GM12878 (cell line): ENCODE measurements at regions not wholly inside any gene's neighbourhood (a gene's known extent, or its start where the extent isn't known, plus 50 kb on each side); places are given as distances from the start of the nearest gene placed in this dataset.
"Not testable (repeated sequence)": the region's sequence is repeated elsewhere in the genome, so short reads cannot be mapped to it uniquely, and the experiment has no call there.

Experiments used
- ATAC-seq: fragments of 200-7000 bp; cut with Tn5 transposase; 3 replicates; pipeline ENCODE4 v1.9.1; 2020; ENCODE audit warnings: mild to moderate bottlenecking, moderate library complexity
- BruUV-seq: library from RNA; stranded (reverse); fragments of 400-500 nt; replicated peaks from 2 replicates; lab custom pipeline; 2021; lab: Mats Ljungman, UMichigan
- CTCF ChIA-PET: fragments of 300-600 bp; sonication (Branson Sonifier 250); formaldehyde crosslinking; extraction: SDS; loops from one replicate; lab custom pipeline; 2021; ENCODE audit warnings: inconsistent platforms; lab: Yijun Ruan, JAX
- POLR2A ChIA-PET: fragments of 350-600 bp; formaldehyde crosslinking; extraction: SDS; loops from one replicate; lab custom pipeline; 2021; ENCODE audit warnings: inconsistent platforms; lab: Charles Lee
- RAD21 ChIA-PET: fragments of 300-600 bp; sonication (Branson Sonifier 250); formaldehyde crosslinking; loops from one replicate; lab custom pipeline; 2023; ENCODE audit warnings: antibody characterized with exemption; ENCODE audit not compliant: unreplicated experiment; lab: Charles Lee
- SMC1A ChIA-PET: fragments of 300-600 bp; sonication (Branson Sonifier 250); formaldehyde crosslinking; loops from one replicate; lab custom pipeline; 2023; ENCODE audit not compliant: unreplicated experiment, uncharacterized antibody; lab: Charles Lee
- DNase-seq: peaks from one replicate; pipeline ENCODE4 v3.0.0-alpha.2; 2011; ENCODE audit warnings: low read depth, low spot score
- FAIRE-seq: peaks from 3 replicates; lab custom pipeline; 2011; peaks lifted over from hg19 to GRCh38; lab: Jason Lieb, UNC
- H2AFZ ChIP-seq: 2 replicates; pipeline ENCODE4 v1.6.0; 2011; ENCODE audit warnings: low read depth, low read length, control low read depth; ENCODE audit not compliant: control insufficient read depth
- H3K27ac ChIP-seq: 2 replicates; pipeline ENCODE4 v1.5.1; 2011; ENCODE audit warnings: control low read depth; ENCODE audit not compliant: control insufficient read depth, insufficient read depth
- H3K27me3 ChIP-seq, 2 experiments: replicated peaks in 1 of 2; 2 replicates each; pipeline versions ENCODE4 v1.6.0 to v1.6.1; 2011; ENCODE audit warnings: low read length in 1 of 2; ENCODE audit not compliant: control insufficient read depth in 2 of 2, insufficient read depth in 2 of 2
- H3K36me3 ChIP-seq, 2 experiments: 2 replicates each; pipeline ENCODE4 v1.5.1; 2011; ENCODE audit warnings: low read length in 1 of 2; ENCODE audit not compliant: control insufficient read depth in 2 of 2, insufficient read depth in 2 of 2
- H3K4me1 ChIP-seq: 2 replicates; pipeline ENCODE4 v1.6.1; 2011; ENCODE audit warnings: mild to moderate bottlenecking, low read length, moderate library complexity, mixed read lengths; ENCODE audit not compliant: control insufficient read depth, insufficient read depth
- H3K4me2 ChIP-seq: 2 replicates; pipeline ENCODE4 v1.6.0; 2011; ENCODE audit warnings: control low read depth; ENCODE audit not compliant: control insufficient read depth, insufficient read depth
- H3K4me3 ChIP-seq: fragments of 200-600 bp; sonication (generic); 2 replicates; pipeline ENCODE4 v1.5.1; 2016
- H3K79me2 ChIP-seq: 2 replicates; pipeline ENCODE4 v1.6.0; 2011; ENCODE audit warnings: low read length; ENCODE audit not compliant: control insufficient read depth, insufficient read depth
- H3K9ac ChIP-seq: 2 replicates; pipeline ENCODE4 v1.8.0; 2011; ENCODE audit warnings: low read length, control low read depth, mixed read lengths; ENCODE audit not compliant: control insufficient read depth, insufficient read depth
- H3K9me3 ChIP-seq: replicated peaks from 3 replicates; pipeline ENCODE4 v1.5.1; 2011; ENCODE audit warnings: mild to moderate bottlenecking, low read length; ENCODE audit not compliant: control insufficient read depth, insufficient read depth
- H4K20me1 ChIP-seq: 2 replicates; pipeline ENCODE4 v1.6.0; 2011; ENCODE audit not compliant: control insufficient read depth, insufficient read depth
- BCL11A ChIP-seq: IDR thresholded peaks from 2 replicates; pipeline ENCODE4 v1.6.1; 2011; ENCODE audit warnings: low read depth, low read length
- CBX3 ChIP-seq: fragments of 200-600 bp; sonication (generic); IDR thresholded peaks from 2 replicates; pipeline ENCODE4 v1.6.1; 2016; ENCODE audit warnings: low read depth, borderline replicate concordance
- GABPA ChIP-seq: IDR thresholded peaks from 2 replicates; pipeline ENCODE4 v1.6.1; 2014; ENCODE audit warnings: antibody characterized with exemption, low read depth, mild to moderate bottlenecking, inconsistent platforms
- IKZF1 ChIP-seq: fragments of 450-650 bp; conservative IDR thresholded peaks from 2 replicates; pipeline ENCODE4 v1.6.1; 2017; ENCODE audit warnings: antibody characterized with exemption, mild to moderate bottlenecking
- IKZF2 ChIP-seq, 2 experiments: fragments of 450-650 bp; IDR thresholded peaks; 2 replicates each; pipeline ENCODE4 v1.6.1; 2017; ENCODE audit warnings: mild to moderate bottlenecking in 2 of 2, moderate library complexity in 2 of 2
- KAT2A ChIP-seq: conservative IDR thresholded peaks from 2 replicates; pipeline ENCODE4 v1.6.1; 2011; ENCODE audit warnings: low read depth, low read length; ENCODE audit not compliant: control insufficient read depth
- MYC ChIP-seq: IDR thresholded peaks from 2 replicates; pipeline ENCODE4 v1.6.1; 2011; ENCODE audit warnings: mild to moderate bottlenecking, low read length, moderate library complexity, inconsistent platforms; ENCODE audit not compliant: insufficient read depth, insufficient replicate concordance, insufficient read length, severe bottlenecking
- PAX8 ChIP-seq: fragments of 450-650 bp; IDR thresholded peaks from 2 replicates; pipeline ENCODE4 v1.6.1; 2017; ENCODE audit warnings: mild to moderate bottlenecking, moderate library complexity
- POLR2A ChIP-seq: IDR thresholded peaks from 2 replicates; pipeline ENCODE4 v1.6.1; 2011; ENCODE audit warnings: low read depth, mild to moderate bottlenecking, low read length
- RB1 ChIP-seq: fragments of 450-650 bp; formaldehyde crosslinking; IDR thresholded peaks from 2 replicates; pipeline ENCODE4 v1.6.1; 2017; ENCODE audit warnings: mild to moderate bottlenecking, borderline replicate concordance
- RFX5 ChIP-seq: IDR thresholded peaks from 2 replicates; pipeline ENCODE4 v1.6.1; 2011; ENCODE audit warnings: low read depth, low read length, improper control_type of control experiment
- SIX5 ChIP-seq: IDR thresholded peaks from 2 replicates; pipeline ENCODE4 v1.6.1; 2011; ENCODE audit warnings: mild to moderate bottlenecking, low read depth, low read length, moderate library complexity; ENCODE audit not compliant: severe bottlenecking
- SRF ChIP-seq, 2 experiments: IDR thresholded peaks; 2 replicates each; pipeline ENCODE4 v1.6.1; 2011; ENCODE audit warnings: low read depth in 2 of 2, low read length in 2 of 2, mild to moderate bottlenecking in 1 of 2, moderate library complexity in 1 of 2
- TARDBP ChIP-seq: IDR thresholded peaks from 2 replicates; pipeline ENCODE4 v1.6.1; 2016; ENCODE audit warnings: borderline replicate concordance
- TCF7 ChIP-seq: IDR thresholded peaks from 2 replicates; pipeline ENCODE4 v1.6.1; 2014; ENCODE audit warnings: antibody characterized with exemption, borderline replicate concordance
- WGBS: methylation state at CpG from one replicate; pipeline ENCODE4 v1.1.6; 2016; ENCODE audit warnings: low lambda C conversion rate; ENCODE audit not compliant: insufficient replicate concordance, insufficient coverage; ENCODE audit errors: missing lambda C conversion rate; 5-methylcytosine and 5-hydroxymethylcytosine counted together
- in situ Hi-C: fragments of 300-500 bp; cut with MboI; formaldehyde crosslinking; loops from 9 replicates; pipeline ENCODE4 v1.14.3; 2018; ENCODE audit warnings: mixed read lengths
- intact Hi-C: fragments of 100-400 bp; cut with micrococcal nuclease; formaldehyde crosslinking; loops from one replicate; pipeline ENCODE4 v1.14.2; 2022; ENCODE audit not compliant: unreplicated experiment
- TF ChIP-seq, protein P1 (sequence below): fragments of 450-650 bp; IDR thresholded peaks from 2 replicates; pipeline ENCODE4 v1.6.1; 2017; ENCODE audit warnings: mild to moderate bottlenecking
- TF ChIP-seq, protein P2 (sequence below): IDR thresholded peaks from 2 replicates; pipeline ENCODE4 v1.6.1; 2012; ENCODE audit warnings: low read depth, low read length, improper control_type of control experiment

- H3K4me2 ChIP-seq, intact Hi-C loops, in situ Hi-C loops, SMC1A ChIA-PET, H3K4me3 ChIP-seq, DNase-seq, H3K9ac ChIP-seq, H3K9me3 ChIP-seq, POLR2A ChIA-PET, H3K4me1 ChIP-seq, RAD21 ChIA-PET, H4K20me1 ChIP-seq, H2AFZ ChIP-seq, H3K27me3 ChIP-seq, FAIRE-seq, H3K27ac ChIP-seq, H3K79me2 ChIP-seq, ATAC-seq, H3K36me3 ChIP-seq, CTCF ChIA-PET, BruUV-seq: not testable (repeated sequence)
- WGBS = 52% methylated on average over 3 of the region's 3 CpGs
Measured at GRCh38 chr2:237240868-237241267, 155.2 kb downstream of the COPS8 start.

DNA sequence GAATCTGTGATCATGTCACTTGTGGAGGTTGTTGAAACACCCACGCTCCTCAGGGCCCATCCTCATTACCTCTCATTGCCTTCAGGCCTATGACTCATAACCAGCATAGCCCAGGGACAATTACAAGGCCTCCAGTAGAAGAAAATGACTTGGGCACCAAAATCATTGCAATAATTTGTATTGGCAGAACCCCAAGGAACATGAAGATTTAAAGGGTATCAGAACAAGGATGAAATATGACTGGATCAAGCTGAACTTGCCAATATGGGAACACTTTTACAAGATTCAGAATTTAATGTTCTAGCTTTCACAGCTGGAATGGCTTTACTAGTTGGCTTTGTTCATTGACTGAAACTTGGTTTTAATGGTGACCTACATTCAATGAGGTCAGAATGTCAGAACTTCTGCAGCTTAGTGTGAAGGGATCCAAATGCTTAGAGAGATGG, 156.4 kb downstream of the COPS8 start:
- CTCF ChIA-PET = no interaction called here
- BruUV-seq = no TSS peak
- H2AFZ ChIP-seq = no peak overlapping the region
- POLR2A ChIA-PET = no interaction called here
- H3K27me3 ChIP-seq = no peaks in the 10 kb centered on the region
- 0% methylated on average over 1 of the region's 1 CpG for WGBS
- no peak overlapping the region for H3K9ac ChIP-seq
- H3K36me3 ChIP-seq = no peaks in the 10 kb centered on the region
- ATAC-seq (no peak), DNase-seq (no peak), FAIRE-seq (no peak)
- H3K9me3 ChIP-seq = no peaks in the 10 kb centered on the region; the same call in 1 of the 3 replicates
- no peak overlapping the region for H3K4me3 ChIP-seq
- no peaks in the 10 kb centered on the region for H3K4me1 ChIP-seq
- intact Hi-C loops = no loop called here
- no peak overlapping the region for H3K27ac ChIP-seq
- SMC1A ChIA-PET = no interaction called here
- no peaks in the 10 kb centered on the region for H3K79me2 ChIP-seq
- no peaks in the 10 kb centered on the region for H4K20me1 ChIP-seq
- RAD21 ChIA-PET = no interaction called here
- in situ Hi-C loops = no loop called here
- H3K4me2 ChIP-seq = no peak overlapping the region
- TF ChIP-seq RFX5 (no peak), MYC (no peak), SIX5 (no peak), SRF (IDR thresholded peaks at IDR 0.05; ENCODE audit: low read depth in 2 of 2, low read length in 2 of 2) (no peak), TCF7 (no peak), KAT2A (no peak), PAX8 (no peak), BCL11A (no peak), GABPA (no peak), TARDBP (no peak), POLR2A (no peak), IKZF2 (IDR thresholded peaks at IDR 0.05) (no peak), IKZF1 (no peak), CBX3 (no peak), RB1 (no peak)
- TF ChIP-seq, protein P1, sequence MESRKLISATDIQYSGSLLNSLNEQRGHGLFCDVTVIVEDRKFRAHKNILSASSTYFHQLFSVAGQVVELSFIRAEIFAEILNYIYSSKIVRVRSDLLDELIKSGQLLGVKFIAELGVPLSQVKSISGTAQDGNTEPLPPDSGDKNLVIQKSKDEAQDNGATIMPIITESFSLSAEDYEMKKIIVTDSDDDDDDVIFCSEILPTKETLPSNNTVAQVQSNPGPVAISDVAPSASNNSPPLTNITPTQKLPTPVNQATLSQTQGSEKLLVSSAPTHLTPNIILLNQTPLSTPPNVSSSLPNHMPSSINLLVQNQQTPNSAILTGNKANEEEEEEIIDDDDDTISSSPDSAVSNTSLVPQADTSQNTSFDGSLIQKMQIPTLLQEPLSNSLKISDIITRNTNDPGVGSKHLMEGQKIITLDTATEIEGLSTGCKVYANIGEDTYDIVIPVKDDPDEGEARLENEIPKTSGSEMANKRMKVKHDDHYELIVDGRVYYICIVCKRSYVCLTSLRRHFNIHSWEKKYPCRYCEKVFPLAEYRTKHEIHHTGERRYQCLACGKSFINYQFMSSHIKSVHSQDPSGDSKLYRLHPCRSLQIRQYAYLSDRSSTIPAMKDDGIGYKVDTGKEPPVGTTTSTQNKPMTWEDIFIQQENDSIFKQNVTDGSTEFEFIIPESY = no peak
- TF ChIP-seq, protein P2, sequence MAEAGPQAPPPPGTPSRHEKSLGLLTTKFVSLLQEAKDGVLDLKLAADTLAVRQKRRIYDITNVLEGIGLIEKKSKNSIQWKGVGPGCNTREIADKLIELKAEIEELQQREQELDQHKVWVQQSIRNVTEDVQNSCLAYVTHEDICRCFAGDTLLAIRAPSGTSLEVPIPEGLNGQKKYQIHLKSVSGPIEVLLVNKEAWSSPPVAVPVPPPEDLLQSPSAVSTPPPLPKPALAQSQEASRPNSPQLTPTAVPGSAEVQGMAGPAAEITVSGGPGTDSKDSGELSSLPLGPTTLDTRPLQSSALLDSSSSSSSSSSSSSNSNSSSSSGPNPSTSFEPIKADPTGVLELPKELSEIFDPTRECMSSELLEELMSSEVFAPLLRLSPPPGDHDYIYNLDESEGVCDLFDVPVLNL = no peak
